IMR-90 (cell line): ENCODE measurements at regions not wholly inside any gene's neighbourhood (a gene's known extent, or its start where the extent isn't known, plus 50 kb on each side); places are given as distances from the start of the nearest gene placed in this dataset.
A peak's percentile ranks its signal among the peaks of the same experiment; 100 is the strongest.

Source experiments
- ATAC-seq: fragments of 200-7000 bp; cut with Tn5 transposase; 2 replicates; pipeline ENCODE4 v1.9.1; 2020; ENCODE audit warnings: low read depth, mild to moderate bottlenecking, moderate library complexity
- BruUV-seq: library from RNA; stranded (reverse); fragments of 400-500 nt; replicated peaks from 2 replicates; lab custom pipeline; 2021; lab: Mats Ljungman, UMichigan
- CTCF ChIA-PET: fragments of 300-600 bp; formaldehyde crosslinking; extraction: SDS; loops from one replicate; lab custom pipeline; 2021; ENCODE audit warnings: antibody characterized with exemption; lab: Yijun Ruan, JAX
- POLR2A ChIA-PET: fragments of 300-600 bp; sonication (Branson Sonifier 250); formaldehyde crosslinking; loops from one replicate; lab custom pipeline; 2022; ENCODE audit warnings: antibody characterized with exemption; ENCODE audit not compliant: unreplicated experiment; lab: Charles Lee
- DNase-seq: peaks from one replicate; pipeline ENCODE4 v3.0.0; 2013
- H2AFZ ChIP-seq: replicated peaks from 2 replicates; pipeline ENCODE3; 2013; ENCODE audit warnings: low read length, mild to moderate bottlenecking; ENCODE audit not compliant: poor library complexity
- H2AK5ac ChIP-seq: 2 replicates; pipeline ENCODE4 v1.6.1; 2013; ENCODE audit warnings: low read depth, low read length, inconsistent platforms
- H2AK9ac ChIP-seq: replicated peaks from 2 replicates; pipeline ENCODE3; 2013; ENCODE audit warnings: mild to moderate bottlenecking, low read depth, low read length, moderate library complexity; ENCODE audit not compliant: poor library complexity
- H2BK120ac ChIP-seq: 2 replicates; pipeline ENCODE4 v1.6.1; 2013; ENCODE audit warnings: low read depth, low read length, inconsistent platforms
- H2BK15ac ChIP-seq: 3 replicates; pipeline ENCODE4 v1.6.1; 2013; ENCODE audit warnings: low read depth, low read length, inconsistent platforms
- H2BK20ac ChIP-seq: 2 replicates; pipeline ENCODE4 v1.6.1; 2013; ENCODE audit warnings: low read depth, mild to moderate bottlenecking, inconsistent platforms, low read length, moderate library complexity
- H2BK5ac ChIP-seq: 2 replicates; pipeline ENCODE4 v1.6.1; 2013; ENCODE audit warnings: mild to moderate bottlenecking, low read depth, low read length, inconsistent platforms; ENCODE audit not compliant: poor library complexity, severe bottlenecking
- H3K14ac ChIP-seq: replicated peaks from 2 replicates; pipeline ENCODE4 v1.6.1; 2013; ENCODE audit warnings: low read depth, low read length, inconsistent platforms
- H3K18ac ChIP-seq: 2 replicates; pipeline ENCODE4 v1.6.1; 2013; ENCODE audit warnings: low read depth, low read length, control low read depth
- H3K23ac ChIP-seq: 2 replicates; pipeline ENCODE4 v1.6.1; 2013; ENCODE audit warnings: low read depth, low read length, inconsistent platforms
- H3K27ac ChIP-seq: 2 replicates; pipeline ENCODE4 v1.5.1; 2013; ENCODE audit warnings: mild to moderate bottlenecking, control low read depth, low read length; ENCODE audit not compliant: insufficient read depth
- H3K27me3 ChIP-seq: 2 replicates; pipeline ENCODE4 v1.6.1; 2013; ENCODE audit warnings: low read length; ENCODE audit not compliant: control insufficient read depth, insufficient read depth
- H3K36me3 ChIP-seq: 2 replicates; pipeline ENCODE4 v1.6.1; 2013; ENCODE audit warnings: low read length, mixed read lengths; ENCODE audit not compliant: control insufficient read depth, insufficient read depth
- H3K4ac ChIP-seq: 2 replicates; pipeline ENCODE4 v1.6.1; 2013; ENCODE audit warnings: low read depth, low read length, inconsistent platforms
- H3K4me1 ChIP-seq: 2 replicates; pipeline ENCODE4 v1.6.1; 2013; ENCODE audit warnings: low read length, mixed read lengths; ENCODE audit not compliant: control insufficient read depth, insufficient read depth
- H3K4me2 ChIP-seq: 2 replicates; pipeline ENCODE4 v1.6.1; 2013; ENCODE audit warnings: low read depth, mild to moderate bottlenecking, control low read depth, low read length, moderate library complexity
- H3K4me3 ChIP-seq: 2 replicates; pipeline ENCODE4 v1.5.1; 2013; ENCODE audit warnings: low read depth, mild to moderate bottlenecking, control low read depth, low read length, moderate library complexity; ENCODE audit not compliant: insufficient read depth
- H3K56ac ChIP-seq: 2 replicates; pipeline ENCODE4 v1.6.1; 2013; ENCODE audit warnings: low read length, inconsistent platforms; ENCODE audit not compliant: insufficient read depth; ENCODE audit errors: extremely low read depth
- H3K79me1 ChIP-seq, 2 experiments: 2 replicates each; pipeline ENCODE4 v1.6.1; 2013; ENCODE audit warnings: low read length in 2 of 2, inconsistent platforms in 1 of 2, low read depth in 1 of 2
- H3K9ac ChIP-seq: 2 replicates; pipeline ENCODE4 v1.6.1; 2013; ENCODE audit warnings: low read depth, low read length, control low read depth
- H3K9me1 ChIP-seq: 2 replicates; pipeline ENCODE4 v1.6.1; 2013; ENCODE audit warnings: low read length, inconsistent platforms; ENCODE audit not compliant: insufficient read depth
- H3K9me3 ChIP-seq: 2 replicates; pipeline ENCODE4 v1.6.1; 2013; ENCODE audit warnings: low read length; ENCODE audit not compliant: control insufficient read depth, insufficient read depth
- H4K20me1 ChIP-seq: 2 replicates; pipeline ENCODE4 v1.6.1; 2013; ENCODE audit warnings: low read length, inconsistent platforms; ENCODE audit not compliant: insufficient read depth
- H4K5ac ChIP-seq: 2 replicates; pipeline ENCODE4 v1.6.1; 2013; ENCODE audit warnings: mild to moderate bottlenecking, low read depth, low read length, control low read depth
- H4K8ac ChIP-seq, 2 experiments: 2 replicates each; pipeline ENCODE4 v1.6.1; 2013; ENCODE audit warnings: low read depth in 2 of 2, low read length in 2 of 2, control low read depth in 1 of 2, inconsistent platforms in 1 of 2
- H4K91ac ChIP-seq: 2 replicates; pipeline ENCODE4 v1.6.1; 2013; ENCODE audit warnings: low read depth, low read length, inconsistent platforms; ENCODE audit not compliant: insufficient read depth
- RCOR1 ChIP-seq: IDR thresholded peaks from 2 replicates; pipeline ENCODE4 v1.6.1; 2012; ENCODE audit warnings: mild to moderate bottlenecking, low read length, improper control_type of control experiment; ENCODE audit not compliant: insufficient replicate concordance
- whole genome bisulfite sequencing, 2 experiments: methylation state at CpG; one replicate each; pipeline versions ENCODE4 v1.1.5 to v1.1.7; 2013; ENCODE audit warnings: missing lambda C conversion rate in 2 of 2; ENCODE audit not compliant: insufficient read length in 1 of 2; ENCODE audit errors: extremely low coverage in 2 of 2; 5-methylcytosine and 5-hydroxymethylcytosine counted together
- dilution Hi-C: fragments of 300-500 bp; cut with HindIII; formaldehyde crosslinking; loops from one replicate; pipeline ENCODE4 v1.14.3; 2018; ENCODE audit warnings: low sequenced_read_pairs; ENCODE audit not compliant: unreplicated experiment
- in situ Hi-C: fragments of 300-500 bp; cut with MboI; formaldehyde crosslinking; loops from 3 replicates; pipeline ENCODE4 v1.14.3; 2019; ENCODE audit warnings: low sequenced_read_pairs, inconsistent platforms, mixed read lengths
- intact Hi-C: fragments of 100-400 bp; cut with micrococcal nuclease; formaldehyde crosslinking; loops from 2 replicates; pipeline ENCODE4 v1.10.0; 2022

DNA sequence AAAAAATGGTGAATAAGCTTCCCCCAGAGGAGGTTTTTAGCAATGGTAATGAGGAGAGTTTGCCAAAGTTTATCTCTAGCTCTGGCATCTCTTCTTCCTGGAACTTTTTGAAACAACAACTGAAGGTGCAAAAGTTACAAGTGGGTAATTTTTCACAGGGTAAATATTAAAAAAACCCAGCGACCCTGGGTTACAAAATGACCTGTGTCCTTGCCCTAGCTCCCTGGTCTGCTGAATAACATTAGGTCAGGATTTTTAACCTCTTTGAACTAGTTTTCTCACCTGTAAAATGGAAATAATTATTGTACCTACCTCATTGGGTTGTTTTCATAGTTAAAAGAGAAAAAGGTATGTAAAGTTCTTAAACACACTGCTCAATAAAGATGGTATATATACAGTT is 332.4 kb upstream of the DUSP10 start:
- Histone ChIP-seq H3K79me1 (no peaks in the 10 kb centered on the region), H3K27me3 (no peaks in the 10 kb centered on the region), H3K9me1 (0 out of 2 replicates have a peak, but pooled peaks cover 2% of the 10 kb centered on the region), H2AK9ac (no peak overlapping the region), H4K91ac (no peak overlapping the region; the same call in 1 of the 2 replicates), H3K23ac (no peak overlapping the region), H3K4me1 (peaks cover 9% of the 10 kb centered on the region; the same call in 1 of the 2 replicates), H3K4me2 (no peak overlapping the region), H3K36me3 (no peaks in the 10 kb centered on the region), H3K18ac (peak overlapping the region; percentile 32; the same call in 1 of the 2 replicates), H3K9ac (no peak overlapping the region), H2AK5ac (no peak overlapping the region), H2BK15ac (peak overlapping the region; percentile 64; the same call in 1 of the 3 replicates), H4K8ac (peak overlapping the region; percentile 27 to 94; a peak in 2 of 4 replicates), H3K14ac (peak overlapping the region; percentile 85; the same call in 1 of the 2 replicates), H2BK20ac (peak overlapping the region; percentile 94; the same call in 1 of the 2 replicates), H3K9me3 (no peaks in the 10 kb centered on the region), H2AFZ (no peak overlapping the region), H2BK5ac (peak overlapping the region; percentile 79), H3K4ac (peak overlapping the region; percentile 82), H3K27ac (no peak overlapping the region), H3K4me3 (no peak overlapping the region), H4K5ac (peak overlapping the region; percentile 43; the same call in 1 of the 2 replicates), H4K20me1 (no peaks in the 10 kb centered on the region), H2BK120ac (peak overlapping the region; percentile 92; the same call in 1 of the 2 replicates), H3K56ac (no peak overlapping the region)
- intact Hi-C loops: no loop called here
- ATAC-seq: no peak
- WGBS, 2 experiments: no CpG with 5 or more reads among the region's 1 CpG
- no peak for DNase-seq
- in situ Hi-C loops: no loop called here
- TF ChIP-seq RCOR1: no peak
- ChIA-PET CTCF (no interaction called here), POLR2A (no interaction called here)
- no TSS peak for BruUV-seq
- dilution Hi-C loops: no loop called here
